AG09309 (cell line): ENCODE measurements at regions not wholly inside any gene's neighbourhood (a gene's known extent, or its start where the extent isn't known, plus 50 kb on each side); places are given as distances from the start of the nearest gene placed in this dataset.
A peak's percentile ranks its signal among the peaks of the same experiment; 100 is the strongest.

Experiments
- DNase-seq: peaks from one replicate; pipeline ENCODE4 v3.0.0-alpha.2; 2010; ENCODE audit warnings: low read depth
- H3K4me3 ChIP-seq: 2 replicates; pipeline ENCODE4 v1.5.1; 2011; ENCODE audit warnings: mild to moderate bottlenecking, low read depth, low read length, moderate library complexity; ENCODE audit not compliant: control insufficient read depth
- TF ChIP-seq, protein P1 (sequence below): IDR thresholded peaks from 2 replicates; pipeline ENCODE4 v1.5.1; 2011; ENCODE audit warnings: mild to moderate bottlenecking, low read depth, low read length, inconsistent platforms; ENCODE audit not compliant: insufficient read depth, control insufficient read depth; ENCODE audit errors: missing control alignments

GRCh38 chr4:123102897-123103471 lies 180.6 kb upstream of the NUDT6 start:
- no peak overlapping the region for H3K4me3 ChIP-seq
- TF ChIP-seq, protein P1, sequence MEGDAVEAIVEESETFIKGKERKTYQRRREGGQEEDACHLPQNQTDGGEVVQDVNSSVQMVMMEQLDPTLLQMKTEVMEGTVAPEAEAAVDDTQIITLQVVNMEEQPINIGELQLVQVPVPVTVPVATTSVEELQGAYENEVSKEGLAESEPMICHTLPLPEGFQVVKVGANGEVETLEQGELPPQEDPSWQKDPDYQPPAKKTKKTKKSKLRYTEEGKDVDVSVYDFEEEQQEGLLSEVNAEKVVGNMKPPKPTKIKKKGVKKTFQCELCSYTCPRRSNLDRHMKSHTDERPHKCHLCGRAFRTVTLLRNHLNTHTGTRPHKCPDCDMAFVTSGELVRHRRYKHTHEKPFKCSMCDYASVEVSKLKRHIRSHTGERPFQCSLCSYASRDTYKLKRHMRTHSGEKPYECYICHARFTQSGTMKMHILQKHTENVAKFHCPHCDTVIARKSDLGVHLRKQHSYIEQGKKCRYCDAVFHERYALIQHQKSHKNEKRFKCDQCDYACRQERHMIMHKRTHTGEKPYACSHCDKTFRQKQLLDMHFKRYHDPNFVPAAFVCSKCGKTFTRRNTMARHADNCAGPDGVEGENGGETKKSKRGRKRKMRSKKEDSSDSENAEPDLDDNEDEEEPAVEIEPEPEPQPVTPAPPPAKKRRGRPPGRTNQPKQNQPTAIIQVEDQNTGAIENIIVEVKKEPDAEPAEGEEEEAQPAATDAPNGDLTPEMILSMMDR, result peak; percentile 57
- peak; percentile 16 for DNase-seq

DNA sequence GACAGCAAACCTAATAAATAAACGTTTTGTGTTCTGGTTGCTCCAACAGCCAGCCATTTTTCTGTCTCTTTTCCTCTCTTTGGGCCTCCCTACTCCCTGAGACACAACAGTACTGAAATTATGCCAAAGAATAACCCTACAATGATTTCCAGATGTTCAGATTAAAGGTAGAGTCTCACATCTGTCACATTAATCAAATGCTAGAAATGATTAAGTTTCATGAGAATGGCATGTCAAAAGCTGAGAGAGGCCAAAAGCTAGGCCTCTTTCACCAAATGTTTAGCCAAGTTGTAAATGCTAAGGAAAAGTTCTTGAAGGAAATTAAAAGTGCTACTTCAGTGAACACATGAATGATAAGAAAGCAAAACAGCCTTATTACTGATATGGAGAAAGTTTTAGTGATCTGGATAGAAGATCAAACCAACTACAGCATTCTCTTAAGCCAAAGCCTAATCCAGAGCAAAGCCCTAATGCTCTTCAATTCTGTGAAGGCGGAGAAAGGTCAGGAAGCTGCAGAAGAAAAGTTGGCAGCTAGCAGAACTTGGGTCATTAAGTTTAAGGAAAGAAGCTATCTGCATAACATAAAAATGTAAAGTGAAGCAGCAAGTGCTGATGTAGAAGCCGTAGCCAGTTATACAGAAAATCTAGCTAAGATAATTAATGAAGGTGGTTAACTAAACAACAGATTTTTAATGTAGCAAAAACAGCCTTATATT lies 182.1 kb upstream of the NUDT6 start:
- TF ChIP-seq, protein P1, result no peak
- no peak overlapping the region for H3K4me3 ChIP-seq
- DNase-seq, result peak; percentile 16

DNA sequence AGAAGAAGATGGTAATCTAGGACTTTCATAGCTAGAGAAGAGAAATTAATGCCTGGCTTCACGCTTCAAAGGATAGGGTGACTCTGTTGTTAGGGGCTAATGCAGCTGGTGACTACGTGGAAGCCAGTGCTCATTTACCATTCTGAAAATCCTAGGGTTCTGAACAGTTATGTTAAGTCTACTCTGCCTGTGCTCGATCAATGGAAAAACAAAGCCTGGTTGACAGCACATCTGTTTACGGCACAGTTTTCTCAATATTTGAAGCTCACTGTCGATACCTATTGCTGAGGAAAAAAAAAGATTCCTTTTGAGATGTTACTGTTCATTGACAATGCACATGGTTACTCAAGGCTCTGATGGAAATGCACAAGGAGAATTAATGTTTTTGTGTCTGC lies 182.6 kb upstream of the NUDT6 start:
- TF ChIP-seq, protein P1, result no peak
- H3K4me3 ChIP-seq, result no peak overlapping the region
- no peak for DNase-seq

DNA sequence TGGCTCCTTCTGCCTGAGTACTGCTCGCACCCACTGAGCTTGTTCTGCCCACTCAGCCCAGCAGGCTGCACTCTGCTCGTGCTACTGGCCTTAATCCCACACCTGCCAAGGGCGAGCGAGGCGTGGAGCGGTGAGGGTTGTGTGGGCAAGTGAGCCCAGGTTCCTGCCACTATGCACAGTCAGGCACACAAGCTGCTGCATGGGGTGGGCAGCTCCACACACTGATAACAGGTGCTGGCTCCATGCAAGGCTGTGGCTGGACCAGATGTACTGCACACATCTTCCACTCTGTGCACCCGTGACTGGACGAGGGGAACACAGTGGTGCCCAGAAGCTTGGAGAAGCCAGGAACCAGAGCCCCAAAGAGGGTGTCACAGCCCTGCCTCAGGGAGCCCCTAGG lies 184.3 kb upstream of the NUDT6 start:
- TF ChIP-seq, protein P1, result no peak
- DNase-seq, result no peak
- no peak overlapping the region for H3K4me3 ChIP-seq

- DNase-seq, result no peak
- H3K4me3 ChIP-seq, result no peak overlapping the region
- TF ChIP-seq, protein P1, result no peak
Observed at GRCh38 chr4:123107444-123108252, 185.3 kb upstream of the NUDT6 start.

GRCh38 chr4:123109139-123109538 lies 186.7 kb upstream of the NUDT6 start:
- no peak for DNase-seq
- no peak overlapping the region for H3K4me3 ChIP-seq
- TF ChIP-seq, protein P1, result no peak
